D721Med (cell line): ENCODE measurements at regions not wholly inside any gene's neighbourhood (a gene's known extent, or its start where the extent isn't known, plus 50 kb on each side); places are given as distances from the start of the nearest gene placed in this dataset.

Experiments used
- DNase-seq: peaks from one replicate; pipeline ENCODE4 v3.0.0; 2011; ENCODE audit warnings: low spot score; ENCODE audit not compliant: insufficient read length
- FAIRE-seq: peaks from 2 replicates; lab custom pipeline; 2011; peaks lifted over from hg19 to GRCh38; lab: Jason Lieb, UNC
- TF ChIP-seq, protein P1 (sequence below): IDR thresholded peaks from 2 replicates; pipeline ENCODE4 v1.5.1; 2012; ENCODE audit warnings: mild to moderate bottlenecking, control low read depth; ENCODE audit not compliant: insufficient read depth; ENCODE audit errors: missing control alignments

DNA sequence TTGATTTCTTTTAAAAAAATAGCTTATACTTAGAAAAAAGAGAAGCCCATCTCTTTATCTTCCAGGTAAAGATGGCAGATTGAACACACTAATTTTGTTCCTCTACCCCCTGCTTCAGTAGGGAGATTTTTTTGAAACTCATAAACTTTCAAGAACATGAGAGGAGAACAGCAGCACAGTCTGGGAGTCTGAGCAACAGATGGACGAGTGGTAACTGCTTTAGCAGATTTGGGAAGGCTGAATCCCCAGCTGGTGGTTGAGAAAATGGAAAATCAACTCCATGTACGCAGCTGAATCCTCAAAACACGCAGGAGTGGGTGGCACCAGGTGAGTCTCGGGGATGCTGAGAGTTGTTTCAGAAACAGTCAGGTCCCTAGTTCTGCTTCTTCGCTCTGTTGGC, 114.6 kb upstream of the CTBP2 start:
- TF ChIP-seq, protein P1, sequence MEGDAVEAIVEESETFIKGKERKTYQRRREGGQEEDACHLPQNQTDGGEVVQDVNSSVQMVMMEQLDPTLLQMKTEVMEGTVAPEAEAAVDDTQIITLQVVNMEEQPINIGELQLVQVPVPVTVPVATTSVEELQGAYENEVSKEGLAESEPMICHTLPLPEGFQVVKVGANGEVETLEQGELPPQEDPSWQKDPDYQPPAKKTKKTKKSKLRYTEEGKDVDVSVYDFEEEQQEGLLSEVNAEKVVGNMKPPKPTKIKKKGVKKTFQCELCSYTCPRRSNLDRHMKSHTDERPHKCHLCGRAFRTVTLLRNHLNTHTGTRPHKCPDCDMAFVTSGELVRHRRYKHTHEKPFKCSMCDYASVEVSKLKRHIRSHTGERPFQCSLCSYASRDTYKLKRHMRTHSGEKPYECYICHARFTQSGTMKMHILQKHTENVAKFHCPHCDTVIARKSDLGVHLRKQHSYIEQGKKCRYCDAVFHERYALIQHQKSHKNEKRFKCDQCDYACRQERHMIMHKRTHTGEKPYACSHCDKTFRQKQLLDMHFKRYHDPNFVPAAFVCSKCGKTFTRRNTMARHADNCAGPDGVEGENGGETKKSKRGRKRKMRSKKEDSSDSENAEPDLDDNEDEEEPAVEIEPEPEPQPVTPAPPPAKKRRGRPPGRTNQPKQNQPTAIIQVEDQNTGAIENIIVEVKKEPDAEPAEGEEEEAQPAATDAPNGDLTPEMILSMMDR, result no peak
- FAIRE-seq (no peak), DNase-seq (no peak)

GRCh38 chr10:125273023-125273422, 112.7 kb upstream of the CTBP2 start:
- TF ChIP-seq, protein P1, result no peak
- DNase-seq (no peak), FAIRE-seq (no peak)

- no peak for FAIRE-seq
- no peak for DNase-seq
- TF ChIP-seq, protein P1, result no peak
These were observed 109.4 kb upstream of the CTBP2 start for GRCh38 chr10:125269716-125270115.

- FAIRE-seq, result no peak
- DNase-seq, result no peak
- TF ChIP-seq, protein P1, result no peak
These were observed 106.6 kb upstream of the CTBP2 start for GRCh38 chr10:125266966-125267365.

- FAIRE-seq, result no peak
- DNase-seq, result no peak
- TF ChIP-seq, protein P1, result no peak
These were observed 106.2 kb upstream of the CTBP2 start for GRCh38 chr10:125266541-125266940.

GRCh38 chr10:125265579-125265955, 105.2 kb upstream of the CTBP2 start:
- TF ChIP-seq, protein P1, result no peak
- FAIRE-seq (no peak), DNase-seq (no peak)

DNA sequence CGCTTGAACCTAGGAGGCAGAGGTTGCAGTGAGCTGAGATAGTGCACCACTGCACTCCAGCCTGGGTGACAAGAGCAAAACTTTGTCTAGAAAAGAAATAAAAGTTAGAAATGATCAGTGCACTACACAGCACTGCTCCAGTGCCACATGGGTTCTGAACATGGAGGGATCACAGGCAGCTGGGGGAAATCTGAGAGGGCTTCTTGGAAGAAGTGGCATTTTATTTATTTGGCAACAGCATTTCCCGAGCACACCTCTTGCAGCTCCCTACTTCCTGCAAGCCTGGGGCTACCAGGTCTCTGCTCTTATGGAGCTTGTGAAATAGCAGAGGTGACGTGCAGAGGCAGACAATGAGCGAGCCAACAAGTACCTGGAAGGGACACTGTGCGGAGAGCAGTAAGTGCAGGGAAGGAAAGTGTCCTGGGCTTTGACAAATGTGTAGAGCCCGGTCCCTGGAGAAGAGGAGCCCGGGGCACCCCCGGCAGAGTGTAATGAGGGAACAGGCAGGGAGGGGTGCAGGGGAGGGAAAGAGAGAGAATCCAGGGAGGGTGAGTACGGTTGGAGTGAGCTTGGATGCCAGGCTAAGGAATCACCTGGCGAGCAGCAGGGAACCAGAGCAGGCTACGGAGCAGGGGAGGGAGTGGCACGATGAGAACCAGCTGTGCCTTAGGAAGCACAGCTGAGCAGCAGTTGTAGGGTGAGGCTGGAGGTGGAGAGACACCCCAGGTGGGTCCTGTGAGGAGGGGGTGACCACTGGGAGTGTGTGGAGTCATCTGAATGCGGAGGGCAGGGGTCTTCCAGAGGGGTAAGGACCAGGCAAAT, 104.6 kb upstream of the CTBP2 start:
- DNase-seq (no peak), FAIRE-seq (no peak)
- TF ChIP-seq, protein P1, result no peak
